ENCODE measurements at regions not wholly inside any gene's neighbourhood (a gene's known extent, or its start where the extent isn't known, plus 50 kb on each side); places are given as distances from the start of the nearest gene placed in this dataset.
"Not testable (repeated sequence)": the region's sequence is repeated elsewhere in the genome, so short reads cannot be mapped to it uniquely, and the experiment has no call there.

- no peak for DNase-seq
These were observed 127.5 kb upstream of the LPCAT1 start for GRCh38 chr5:1651250-1651649.

DNA sequence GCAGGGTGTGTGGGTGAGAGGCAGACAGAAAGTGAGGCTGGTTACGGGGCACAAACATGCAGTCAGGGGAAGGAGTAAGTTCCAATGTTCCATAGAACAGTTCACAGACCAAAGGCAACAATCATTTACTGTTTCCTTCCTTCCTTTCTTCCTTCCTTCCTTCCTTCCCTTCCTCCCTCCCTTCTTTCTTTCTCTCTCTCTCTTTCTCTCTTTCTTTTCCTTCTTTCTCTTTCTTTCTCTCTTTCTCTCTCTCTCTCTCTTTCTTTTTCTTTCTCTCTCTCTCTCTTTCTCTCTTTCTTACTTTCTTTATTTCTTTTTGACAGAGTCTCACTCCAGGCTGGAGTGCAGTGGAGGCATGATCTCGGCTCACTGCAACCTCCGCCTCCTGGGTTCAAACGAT, 125.8 kb upstream of the LPCAT1 start:
- DNase-seq = no peak

GRCh38 chr5:1648806-1649205, 125.0 kb upstream of the LPCAT1 start:
- DNase-seq = no peak

DNA sequence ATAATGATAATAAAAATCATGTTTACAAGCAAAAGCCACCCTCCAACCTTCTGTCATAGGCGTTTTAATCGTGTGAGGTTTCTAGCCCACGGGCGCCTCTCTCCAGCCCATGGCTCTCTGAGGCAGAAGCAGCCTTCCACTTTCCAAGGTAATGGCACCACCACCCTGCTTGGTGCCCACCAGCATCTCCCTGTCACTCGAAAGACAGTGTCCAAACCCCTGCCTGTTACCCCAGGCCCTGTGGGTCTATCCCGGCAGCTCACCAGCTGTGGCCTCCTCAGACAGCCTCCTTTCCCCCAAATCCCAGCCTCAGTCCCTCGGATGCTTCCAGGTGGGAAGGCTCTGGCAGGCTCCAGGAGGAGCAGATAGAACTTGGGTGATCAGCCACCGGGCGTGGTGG, 123.8 kb upstream of the LPCAT1 start:
- DNase-seq = no peak

- DNase-seq = peak; percentile 57
These were observed 121.2 kb upstream of the LPCAT1 start for GRCh38 chr5:1644810-1645571.

DNA sequence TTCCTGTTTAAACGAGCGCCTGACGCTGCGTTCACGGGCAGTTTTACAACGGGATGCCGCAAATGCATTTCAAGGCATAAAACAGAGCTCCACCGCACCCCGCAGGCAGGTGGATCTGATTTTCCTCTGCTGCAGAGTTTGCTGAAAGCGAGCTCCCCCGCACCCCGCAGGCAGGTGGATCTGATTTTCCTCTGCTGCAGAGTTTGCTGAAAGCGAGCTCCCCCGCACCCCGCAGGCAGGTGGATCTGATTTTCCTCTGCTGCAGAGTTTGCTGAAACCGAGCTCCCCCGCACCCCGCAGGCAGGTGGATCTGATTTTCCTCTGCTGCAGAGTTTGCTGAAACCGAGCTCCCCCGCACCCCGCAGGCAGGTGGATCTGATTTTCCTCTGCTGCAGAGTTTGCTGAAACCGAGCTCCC, 120.6 kb upstream of the LPCAT1 start:
- DNase-seq = not testable (repeated sequence)

DNA sequence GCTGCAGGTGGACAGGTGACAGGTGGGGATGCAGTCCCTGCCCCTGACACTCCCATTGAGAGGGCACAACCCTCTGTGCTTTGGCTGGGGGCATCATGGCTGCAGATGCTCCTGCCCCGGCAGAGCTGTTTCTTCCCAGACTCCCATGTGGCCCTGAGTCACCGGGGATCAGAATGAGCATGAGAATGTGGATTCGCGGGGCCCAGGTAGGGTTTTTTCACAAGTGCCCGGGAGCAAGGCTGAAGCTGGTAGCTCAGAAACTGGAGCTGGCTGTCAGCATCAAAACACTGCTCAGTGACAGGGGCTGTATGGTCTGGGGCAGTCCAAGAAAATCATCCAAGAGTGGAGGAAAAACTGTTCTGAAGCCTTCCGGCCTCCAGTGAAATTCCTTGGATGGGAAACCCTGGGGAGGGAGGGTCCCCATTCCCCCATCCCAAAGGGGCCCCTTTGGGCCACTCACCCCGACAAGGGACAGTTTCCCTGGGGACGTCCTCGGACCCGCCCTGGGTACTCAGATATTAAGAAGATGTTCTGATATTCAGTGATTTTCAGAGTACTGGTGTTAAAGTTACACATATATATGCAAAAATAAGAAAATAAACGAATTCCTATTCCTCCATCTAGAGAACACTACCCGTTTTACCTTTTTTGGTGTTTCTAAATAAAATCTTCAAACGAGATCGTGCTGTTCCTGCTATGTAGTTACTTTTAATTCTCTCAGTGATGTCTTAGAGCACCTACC, 120.1 kb upstream of the LPCAT1 start:
- DNase-seq = no peak

DNA sequence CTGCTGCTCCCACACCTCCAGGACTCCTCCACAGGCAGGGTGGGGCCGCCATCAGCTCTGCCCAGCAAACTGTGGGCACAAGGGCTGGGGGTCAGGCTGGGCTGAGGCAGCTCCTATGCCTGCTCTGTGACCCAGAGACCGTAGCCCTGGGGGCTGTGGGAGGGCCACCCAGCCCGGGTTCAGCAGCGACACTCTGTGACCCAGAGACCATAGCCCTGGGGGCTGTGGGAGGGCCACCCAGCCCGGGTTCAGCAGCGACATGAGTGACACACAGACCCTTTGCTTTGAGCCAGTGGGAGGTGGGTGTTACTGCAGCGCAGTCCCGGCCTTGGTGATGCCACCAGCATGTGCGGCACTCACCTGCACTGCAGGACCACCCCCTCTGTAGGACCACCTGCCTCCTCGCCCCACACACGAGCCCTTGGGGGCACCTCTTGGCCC, 118.9 kb upstream of the LPCAT1 start:
- no peak for DNase-seq

- no peak for DNase-seq
These were observed 118.5 kb upstream of the LPCAT1 start for GRCh38 chr5:1642221-1642620.

DNA sequence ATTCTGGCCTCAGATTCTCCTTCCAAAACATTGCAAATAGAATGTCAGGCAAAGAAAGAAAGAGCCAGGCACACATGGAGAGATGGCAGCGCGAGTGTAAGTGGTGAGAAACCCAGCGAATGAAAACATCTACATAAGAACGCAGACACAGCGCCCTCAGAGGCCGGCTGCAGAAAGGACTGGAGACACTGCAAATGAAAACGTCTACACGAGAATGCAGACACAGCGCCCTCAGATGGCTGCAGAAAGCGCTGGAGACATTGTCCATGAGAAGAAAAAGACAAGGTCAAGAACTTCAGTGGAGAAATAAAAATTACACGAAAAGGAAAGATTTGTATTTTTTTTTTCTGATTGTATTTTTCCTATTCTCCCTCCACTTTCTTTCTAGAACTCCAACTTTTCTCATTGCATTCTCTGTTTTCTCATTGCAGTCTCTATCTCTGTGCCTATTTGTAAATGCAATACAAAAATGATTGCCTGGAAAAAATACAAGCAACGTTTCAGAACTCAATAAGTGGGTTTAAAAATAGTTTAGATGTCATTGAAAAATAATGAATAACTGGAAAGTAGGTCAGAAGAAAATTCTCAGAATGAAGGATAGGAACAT, 117.9 kb upstream of the LPCAT1 start:
- peak; percentile 12 for DNase-seq

- DNase-seq = no peak
These were observed 117.3 kb upstream of the LPCAT1 start for GRCh38 chr5:1641041-1641440.

DNA sequence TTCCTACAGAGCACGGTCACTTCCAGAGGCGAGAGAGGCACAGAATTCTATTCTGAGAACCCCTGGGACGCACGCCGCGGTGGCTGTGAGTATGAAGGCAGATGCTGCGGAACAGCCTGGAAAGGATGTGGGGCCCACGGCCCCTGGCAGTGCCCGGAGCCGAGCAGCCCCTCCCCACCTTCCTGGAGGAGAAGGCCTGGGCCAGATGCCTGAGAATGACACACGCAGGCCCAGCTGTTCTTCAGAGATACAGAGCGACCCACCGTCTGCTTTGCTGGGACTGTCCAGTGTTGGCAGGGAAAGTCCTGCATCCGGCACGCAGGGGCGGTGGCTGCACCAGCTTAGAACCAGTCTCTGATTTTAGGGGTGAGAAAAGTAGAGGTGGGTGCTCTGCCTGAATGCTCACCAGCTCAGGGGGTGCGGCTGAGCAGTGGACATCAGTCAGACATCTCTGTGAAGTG, 116.7 kb upstream of the LPCAT1 start:
- DNase-seq = no peak

GRCh38 chr5:1639757-1640156, 116.0 kb upstream of the LPCAT1 start:
- DNase-seq = no peak

DNA sequence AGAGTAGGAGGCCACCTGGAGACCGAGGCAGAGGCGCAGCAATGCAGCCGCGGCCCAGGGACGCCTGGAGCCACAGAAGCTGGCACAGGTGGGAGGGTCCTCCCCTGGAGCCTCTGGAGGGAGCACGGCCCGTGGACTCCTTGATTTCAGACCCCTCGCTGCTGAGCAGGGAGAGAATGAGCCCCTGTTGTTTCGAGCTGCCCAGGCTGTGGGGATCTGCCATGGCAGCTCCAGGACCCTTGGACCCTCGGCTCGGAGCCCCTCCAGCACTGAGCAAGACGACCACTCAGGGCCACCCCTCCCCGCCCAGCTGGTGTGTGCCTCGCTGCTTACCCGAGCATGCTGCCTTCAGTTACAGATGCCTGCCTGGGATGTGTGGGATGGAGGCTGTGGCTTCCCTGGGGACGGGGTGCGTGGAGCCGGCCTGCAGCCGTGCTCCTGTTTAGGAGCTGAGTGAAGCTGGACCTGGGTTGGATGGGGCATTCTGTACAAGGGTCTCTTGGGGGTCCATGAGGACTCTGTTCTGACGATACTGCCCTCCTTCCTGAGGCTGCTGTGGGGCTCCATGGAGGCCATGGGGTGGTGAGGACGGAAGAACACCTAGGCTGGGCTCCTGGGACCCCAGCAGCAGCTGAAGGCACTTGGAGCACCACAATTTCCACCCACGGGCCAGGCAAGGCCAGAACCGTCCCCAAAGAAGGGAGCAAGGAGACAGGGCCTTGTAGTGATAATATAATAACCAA, 115.1 kb upstream of the LPCAT1 start:
- DNase-seq = no peak

DNA sequence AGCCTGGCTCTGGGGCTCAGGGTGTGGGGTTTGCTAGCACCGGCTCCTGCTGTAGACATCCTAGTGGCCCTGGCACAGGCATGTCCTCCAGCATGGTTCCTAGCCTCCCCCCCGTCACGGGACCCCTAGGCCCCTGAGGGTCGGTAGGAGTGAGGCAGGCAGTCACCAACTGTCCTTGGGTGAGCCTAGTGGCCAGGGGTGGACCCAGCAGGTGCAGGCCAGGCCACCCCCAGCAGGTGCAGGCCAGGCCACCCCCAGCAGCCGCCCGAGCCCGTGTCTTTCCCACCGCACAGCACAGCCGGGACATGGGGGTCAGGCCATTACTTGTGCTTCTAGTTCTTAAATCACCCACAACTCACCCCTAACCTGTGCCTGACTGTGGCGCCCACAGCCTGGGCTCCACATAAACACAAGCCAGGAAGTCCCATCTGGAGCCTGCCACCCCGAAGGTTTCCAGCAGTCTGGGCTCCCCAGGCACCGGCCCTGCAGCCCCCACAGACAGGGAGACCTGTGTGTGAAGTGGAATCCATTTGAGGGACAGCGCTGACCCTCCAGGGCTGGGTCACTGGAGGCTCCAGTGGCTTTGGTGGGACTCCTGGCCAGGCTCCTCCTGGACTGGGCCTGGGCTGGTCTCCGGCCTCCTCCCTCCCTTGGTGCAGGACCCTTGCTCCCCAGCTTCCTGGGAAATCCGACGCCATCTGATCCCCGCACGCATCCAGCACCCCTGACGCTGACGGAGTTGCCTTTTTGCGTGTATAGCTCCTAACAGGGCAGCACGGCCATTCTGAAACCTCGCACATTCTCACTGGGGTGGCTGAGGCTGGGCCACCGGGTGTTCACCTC, 114.1 kb upstream of the LPCAT1 start:
- no peak for DNase-seq

GRCh38 chr5:1636981-1637638, 113.3 kb upstream of the LPCAT1 start:
- DNase-seq = no peak

- DNase-seq = not testable (repeated sequence)
These were observed 112.5 kb upstream of the LPCAT1 start for GRCh38 chr5:1636208-1636770.

- DNase-seq = not testable (repeated sequence)
These were observed 111.7 kb upstream of the LPCAT1 start for GRCh38 chr5:1635477-1635876.

DNA sequence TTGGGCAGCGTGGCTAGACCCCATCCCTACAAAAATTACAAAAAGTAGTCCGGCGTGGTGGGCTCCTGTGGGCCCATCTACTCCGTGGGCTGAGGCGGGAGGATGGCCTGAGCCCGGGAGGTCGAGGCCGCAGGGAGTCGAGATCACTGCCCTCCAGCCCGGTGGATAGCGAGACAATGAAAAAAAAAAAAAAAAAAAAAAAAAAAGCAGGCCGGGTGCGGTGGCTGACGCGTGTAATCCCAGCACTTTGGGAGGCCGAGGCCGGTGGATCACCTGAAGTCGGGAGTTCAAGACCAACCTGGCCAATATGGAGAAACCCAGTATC, 110.5 kb upstream of the LPCAT1 start:
- no peak for DNase-seq

GRCh38 chr5:1633605-1634336, 110.0 kb upstream of the LPCAT1 start:
- DNase-seq = peak; percentile 42

DNA sequence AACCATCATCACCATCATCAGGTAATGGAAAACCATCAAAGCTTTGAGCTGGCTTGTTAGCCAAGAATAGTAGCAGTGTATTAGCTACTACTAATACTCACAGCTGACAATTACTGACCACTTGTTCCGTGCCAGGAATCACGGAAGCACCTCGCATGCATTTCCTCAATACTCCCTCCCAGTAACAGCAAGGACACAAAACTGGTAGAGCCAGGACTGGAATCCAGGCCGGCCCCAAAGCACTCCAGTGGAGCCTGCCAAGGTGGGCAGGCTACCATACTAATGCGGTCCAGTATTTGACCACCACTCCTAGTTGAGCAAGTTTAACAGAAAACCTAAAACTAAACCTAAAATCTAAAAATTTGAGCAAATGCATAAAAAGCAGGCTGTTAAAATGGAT, 107.2 kb upstream of the LPCAT1 start:
- DNase-seq = not testable (repeated sequence)

All from GOT3 (cell line).